Prostate gland (tissue), 2 donors: ENCODE measurements at regions not wholly inside any gene's neighbourhood (a gene's known extent, or its start where the extent isn't known, plus 50 kb on each side); places are given as distances from the start of the nearest gene placed in this dataset.

Experiments used
- DNase-seq: peaks from one replicate; pipeline ENCODE4 v3.0.0-alpha.2; 2019; ENCODE audit warnings: low spot score
- H3K27ac ChIP-seq, 2 donors: fragments of 200-600 bp; sonication (generic); 2 replicates each; pipeline ENCODE4 v1.5.1; 2017 to 2019
- H3K27me3 ChIP-seq: fragments of 200-600 bp; sonication (generic); replicated peaks from 2 replicates; pipeline ENCODE4 v1.5.1; 2019; ENCODE audit not compliant: insufficient read depth
- H3K36me3 ChIP-seq, 2 donors: fragments of 200-600 bp; sonication (generic); 1 replicate in 1 of 2; 2 replicates in 1 of 2; pipeline versions ENCODE4 v1.5.1 to v1.8.1; 2017 to 2019
- H3K4me1 ChIP-seq: fragments of 200-600 bp; sonication (generic); replicated peaks from 2 replicates; pipeline ENCODE4 v1.5.1; 2019
- H3K4me3 ChIP-seq, 2 donors: fragments of 200-600 bp; sonication (generic); 2 replicates each; pipeline ENCODE4 v1.5.1; 2017 to 2019
- H3K9me3 ChIP-seq: fragments of 200-600 bp; sonication (generic); 2 replicates; pipeline ENCODE4 v1.5.1; 2017
- POLR2A ChIP-seq: fragments of 450-650 bp; IDR thresholded peaks from one replicate; pipeline ENCODE4 v1.6.1; 2016; ENCODE audit warnings: antibody characterized with exemption, mild to moderate bottlenecking
- POLR2AphosphoS5 ChIP-seq: sonication (generic); formaldehyde crosslinking; IDR thresholded peaks from one replicate; pipeline ENCODE4 v1.6.1; 2017; ENCODE audit warnings: antibody characterized with exemption
- WGBS: methylation state at CpG from one replicate; pipeline ENCODE4 v1.1.5; 2018; 5-methylcytosine and 5-hydroxymethylcytosine counted together
- intact Hi-C: fragments of 100-400 bp; cut with DNase I; formaldehyde crosslinking; loops from one replicate; pipeline ENCODE4 v1.14.2; 2022
- TF ChIP-seq, protein P1 (sequence below), 4 experiments: fragments of 200-600 bp in 2 of 4; fragments of 450-650 bp in 2 of 4; sonication (generic) in 2 of 4; IDR thresholded peaks; 1 replicate in 3 of 4; 2 replicates in 1 of 4; pipeline ENCODE4 v1.5.1; 2016 to 2019; ENCODE audit warnings: antibody characterized with exemption in 4 of 4, mild to moderate bottlenecking in 2 of 4, moderate library complexity in 2 of 4

DNA sequence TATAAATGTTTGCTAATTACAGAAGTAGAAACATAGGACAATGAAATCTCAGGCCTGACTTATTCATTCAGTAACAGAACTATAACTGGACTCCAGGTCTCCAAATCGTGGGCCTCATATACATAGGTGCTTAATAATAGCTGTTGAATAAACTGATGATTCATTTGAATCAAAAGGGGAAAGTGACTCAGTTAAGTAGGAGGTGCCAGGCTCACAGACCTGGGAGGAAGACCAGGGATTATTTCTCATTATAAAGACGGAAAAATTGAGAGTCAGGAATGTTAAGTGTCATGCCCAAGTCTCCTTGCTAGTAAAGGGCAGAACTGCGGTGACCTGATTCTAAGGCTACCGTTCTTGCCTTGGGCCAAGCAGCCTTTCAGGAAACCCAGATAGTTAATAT lies 131.5 kb downstream of the HS3ST1 start:
- Histone ChIP-seq H3K27me3 (no peaks in the 10 kb centered on the region), H3K4me1 (no peaks in the 10 kb centered on the region), H3K9me3 (no peaks in the 10 kb centered on the region), H3K27ac (no peak overlapping the region), H3K36me3 (no peaks in the 10 kb centered on the region), H3K4me3 (no peak overlapping the region)
- WGBS, result 82% methylated on average over 4 of the region's 4 CpGs
- no peak for DNase-seq
- TF ChIP-seq POLR2A (no peak), POLR2AphosphoS5 (no peak)
- TF ChIP-seq, protein P1, sequence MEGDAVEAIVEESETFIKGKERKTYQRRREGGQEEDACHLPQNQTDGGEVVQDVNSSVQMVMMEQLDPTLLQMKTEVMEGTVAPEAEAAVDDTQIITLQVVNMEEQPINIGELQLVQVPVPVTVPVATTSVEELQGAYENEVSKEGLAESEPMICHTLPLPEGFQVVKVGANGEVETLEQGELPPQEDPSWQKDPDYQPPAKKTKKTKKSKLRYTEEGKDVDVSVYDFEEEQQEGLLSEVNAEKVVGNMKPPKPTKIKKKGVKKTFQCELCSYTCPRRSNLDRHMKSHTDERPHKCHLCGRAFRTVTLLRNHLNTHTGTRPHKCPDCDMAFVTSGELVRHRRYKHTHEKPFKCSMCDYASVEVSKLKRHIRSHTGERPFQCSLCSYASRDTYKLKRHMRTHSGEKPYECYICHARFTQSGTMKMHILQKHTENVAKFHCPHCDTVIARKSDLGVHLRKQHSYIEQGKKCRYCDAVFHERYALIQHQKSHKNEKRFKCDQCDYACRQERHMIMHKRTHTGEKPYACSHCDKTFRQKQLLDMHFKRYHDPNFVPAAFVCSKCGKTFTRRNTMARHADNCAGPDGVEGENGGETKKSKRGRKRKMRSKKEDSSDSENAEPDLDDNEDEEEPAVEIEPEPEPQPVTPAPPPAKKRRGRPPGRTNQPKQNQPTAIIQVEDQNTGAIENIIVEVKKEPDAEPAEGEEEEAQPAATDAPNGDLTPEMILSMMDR (IDR thresholded peaks at IDR 0.05), result no peak
- intact Hi-C loops, result no loop called here

DNA sequence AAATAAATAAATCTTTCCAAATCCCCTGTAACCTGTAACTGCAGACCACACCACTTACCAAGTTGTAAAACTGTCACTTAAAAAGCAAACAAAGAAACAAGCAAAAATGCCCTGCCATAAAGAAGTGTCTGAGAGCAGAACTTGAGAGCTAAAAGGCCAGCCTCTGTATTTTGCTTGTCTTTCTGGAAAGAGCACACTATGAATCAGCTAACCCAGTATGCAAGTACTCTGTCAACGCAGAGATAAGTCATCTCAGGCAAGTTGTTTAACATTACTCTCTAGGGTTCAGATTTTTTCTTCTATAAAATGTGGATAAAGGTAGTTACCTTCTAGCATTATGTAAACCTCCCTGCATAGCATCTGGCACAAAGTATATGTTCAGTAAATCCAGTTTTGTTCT lies 134.8 kb downstream of the HS3ST1 start:
- TF ChIP-seq POLR2AphosphoS5 (no peak), POLR2A (no peak)
- TF ChIP-seq, protein P1 (IDR thresholded peaks at IDR 0.05), result no peak
- H3K27ac ChIP-seq, result no peak overlapping the region
- H3K4me3 ChIP-seq, result no peak overlapping the region
- 57% methylated on average over 1 of the region's 1 CpG for WGBS
- no peak for DNase-seq
- no peaks in the 10 kb centered on the region for H3K9me3 ChIP-seq
- intact Hi-C loops, result no loop called here
- no peaks in the 10 kb centered on the region for H3K27me3 ChIP-seq
- H3K4me1 ChIP-seq, result no peaks in the 10 kb centered on the region
- no peaks in the 10 kb centered on the region for H3K36me3 ChIP-seq

DNA sequence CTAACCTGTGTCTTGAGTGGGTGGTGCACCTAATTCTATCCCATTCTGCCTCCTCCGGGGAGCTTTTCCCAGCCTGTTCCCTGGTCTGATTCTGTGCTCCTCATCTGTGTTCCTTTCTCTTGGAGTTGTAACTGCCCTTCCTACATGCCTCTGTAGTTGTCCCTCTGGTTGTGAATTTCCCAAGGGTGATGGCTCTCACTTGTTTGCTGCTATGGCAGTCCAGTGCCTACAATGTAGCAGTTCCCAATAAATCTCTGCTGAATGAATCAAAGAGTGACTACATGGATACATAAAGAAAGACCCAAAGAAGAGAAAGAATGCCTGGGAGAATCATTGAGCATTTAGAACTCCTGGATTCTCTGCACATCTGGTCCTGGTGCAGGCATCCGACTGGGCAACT lies 141.6 kb downstream of the HS3ST1 start:
- Histone ChIP-seq H3K27ac (no peak overlapping the region), H3K27me3 (no peaks in the 10 kb centered on the region), H3K4me1 (no peaks in the 10 kb centered on the region), H3K9me3 (no peaks in the 10 kb centered on the region), H3K4me3 (no peak overlapping the region), H3K36me3 (no peaks in the 10 kb centered on the region)
- intact Hi-C loops, result no loop called here
- WGBS, result 94% methylated on average over 2 of the region's 2 CpGs
- DNase-seq, result no peak
- TF ChIP-seq POLR2AphosphoS5 (no peak), POLR2A (no peak)
- TF ChIP-seq, protein P1 (IDR thresholded peaks at IDR 0.05), result no peak

DNA sequence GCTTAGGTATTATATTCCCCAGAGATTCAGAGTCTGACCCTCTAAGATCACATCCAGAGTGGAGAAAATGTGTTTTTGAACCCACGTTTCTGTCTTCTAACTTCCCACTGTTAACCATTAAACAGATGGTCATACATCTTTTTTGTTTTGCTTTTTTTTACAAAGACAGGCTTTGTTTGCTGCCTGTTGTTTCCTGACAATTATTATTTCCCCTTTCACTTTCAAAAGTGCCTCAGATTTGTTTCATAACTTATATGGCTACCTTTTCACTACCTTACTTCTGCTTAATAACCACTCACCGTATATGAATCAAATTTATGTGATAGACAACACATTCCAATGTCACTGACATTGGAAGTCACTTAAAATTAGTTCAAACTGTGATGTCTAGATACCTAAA lies 142.2 kb downstream of the HS3ST1 start:
- no peak for TF ChIP-seq POLR2A
- TF ChIP-seq, protein P1 (IDR thresholded peaks at IDR 0.05), result no peak
- no peak for TF ChIP-seq POLR2AphosphoS5
- Histone ChIP-seq H3K4me1 (no peaks in the 10 kb centered on the region), H3K27me3 (no peaks in the 10 kb centered on the region), H3K27ac (no peak overlapping the region), H3K36me3 (no peaks in the 10 kb centered on the region), H3K4me3 (no peak overlapping the region), H3K9me3 (no peaks in the 10 kb centered on the region)
- intact Hi-C loops, result no loop called here
- DNase-seq, result no peak
- WGBS, result 42% methylated on average over 2 of the region's 2 CpGs

DNA sequence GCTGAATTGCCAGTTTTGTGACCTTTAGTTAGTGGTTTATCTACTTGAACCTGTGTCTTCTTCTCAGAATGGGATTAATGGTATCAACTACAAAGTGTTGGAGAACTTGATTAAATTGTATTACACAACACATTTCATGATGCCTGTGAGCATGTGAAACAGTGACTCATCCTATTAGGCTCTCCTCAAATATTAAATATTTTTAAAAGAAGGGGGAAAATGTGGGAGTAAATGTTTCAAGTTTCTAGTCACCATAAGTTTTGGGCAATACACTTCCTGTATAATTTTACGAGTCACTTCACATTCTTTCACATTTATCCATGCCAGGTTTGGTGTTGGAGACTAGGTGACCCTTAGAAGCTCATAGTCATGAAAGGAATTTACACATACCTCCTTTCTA lies 147.0 kb downstream of the HS3ST1 start:
- no peaks in the 10 kb centered on the region for H3K9me3 ChIP-seq
- no peaks in the 10 kb centered on the region for H3K27me3 ChIP-seq
- no peaks in the 10 kb centered on the region for H3K36me3 ChIP-seq
- 49% methylated on average over 1 of the region's 1 CpG for WGBS
- TF ChIP-seq, protein P1 (IDR thresholded peaks at IDR 0.05), result no peak
- no peak for TF ChIP-seq POLR2AphosphoS5
- TF ChIP-seq POLR2A, result no peak
- no peak overlapping the region for H3K27ac ChIP-seq
- no peaks in the 10 kb centered on the region for H3K4me1 ChIP-seq
- H3K4me3 ChIP-seq, result no peak overlapping the region
- intact Hi-C loops, result no loop called here
- no peak for DNase-seq
